Loucy (cell line): ENCODE measurements at regions not wholly inside any gene's neighbourhood (a gene's known extent, or its start where the extent isn't known, plus 50 kb on each side); places are given as distances from the start of the nearest gene placed in this dataset.

Source experiments
- H2AFZ ChIP-seq: fragments of 200-600 bp; sonication (generic); 2 replicates; pipeline ENCODE4 v1.6.0; 2016; ENCODE audit warnings: antibody characterized with exemption, mild to moderate bottlenecking, low read length, moderate library complexity
- H3F3A ChIP-seq: fragments of 200-600 bp; 2 replicates; pipeline ENCODE4 v1.6.0; 2016; ENCODE audit warnings: antibody characterized with exemption, low read depth, mild to moderate bottlenecking
- H3K27me3 ChIP-seq: fragments of 200-600 bp; sonication (generic); 2 replicates; pipeline ENCODE4 v1.6.1; 2014; ENCODE audit warnings: low read length, mild to moderate bottlenecking; ENCODE audit not compliant: insufficient read depth, poor library complexity, severe bottlenecking
- H3K36me3 ChIP-seq: fragments of 200-600 bp; sonication (generic); 2 replicates; pipeline ENCODE4 v1.6.1; 2016; ENCODE audit warnings: low read length; ENCODE audit not compliant: insufficient read depth
- H3K4me1 ChIP-seq: fragments of 200-600 bp; sonication (generic); 2 replicates; pipeline ENCODE4 v1.5.1; 2014; ENCODE audit warnings: low read length, mild to moderate bottlenecking; ENCODE audit not compliant: insufficient read depth, poor library complexity, severe bottlenecking
- H3K4me2 ChIP-seq: fragments of 200-600 bp; sonication (generic); 2 replicates; pipeline ENCODE4 v1.6.0; 2014; ENCODE audit warnings: antibody characterized with exemption, low read length, low read depth, mild to moderate bottlenecking; ENCODE audit not compliant: poor library complexity, severe bottlenecking
- H3K4me3 ChIP-seq: fragments of 200-600 bp; sonication (generic); 2 replicates; pipeline ENCODE4 v1.5.1; 2014; ENCODE audit warnings: low read length, mild to moderate bottlenecking, mixed read lengths; ENCODE audit not compliant: poor library complexity, severe bottlenecking
- H3K79me2 ChIP-seq: fragments of 200-600 bp; sonication (generic); 2 replicates; pipeline ENCODE4 v1.6.1; 2014; ENCODE audit warnings: low read length; ENCODE audit not compliant: insufficient read depth
- H3K9ac ChIP-seq: fragments of 200-600 bp; sonication (generic); 2 replicates; pipeline ENCODE4 v1.6.0; 2014; ENCODE audit warnings: mild to moderate bottlenecking, low read depth, low read length, moderate library complexity; ENCODE audit not compliant: poor library complexity, severe bottlenecking
- H3K9me2 ChIP-seq: fragments of 200-600 bp; sonication (generic); replicated peaks from 2 replicates; pipeline ENCODE4 v1.6.1; 2016; ENCODE audit warnings: low read depth, low read length, mixed read lengths
- H3K9me3 ChIP-seq: fragments of 200-600 bp; sonication (generic); 2 replicates; pipeline ENCODE4 v1.6.1; 2014; ENCODE audit warnings: mild to moderate bottlenecking, antibody characterized with exemption, low read length, low read depth; ENCODE audit not compliant: insufficient read depth
- H4K20me1 ChIP-seq: fragments of 200-600 bp; sonication (generic); 2 replicates; pipeline ENCODE4 v1.6.0; 2014; ENCODE audit warnings: antibody characterized with exemption, low read length, mild to moderate bottlenecking; ENCODE audit not compliant: insufficient read depth, poor library complexity, severe bottlenecking
- EZH2phosphoT487 ChIP-seq: fragments of 200-600 bp; IDR thresholded peaks from 2 replicates; pipeline ENCODE4 v1.6.1; 2018; ENCODE audit warnings: antibody characterized with exemption, mild to moderate bottlenecking, moderate library complexity, borderline replicate concordance
- TF ChIP-seq, protein P1 (sequence below): fragments of 200-600 bp; sonication (generic); conservative IDR thresholded peaks from 2 replicates; pipeline ENCODE4 v1.5.1; 2014; ENCODE audit warnings: mild to moderate bottlenecking, antibody characterized with exemption, low read length

DNA sequence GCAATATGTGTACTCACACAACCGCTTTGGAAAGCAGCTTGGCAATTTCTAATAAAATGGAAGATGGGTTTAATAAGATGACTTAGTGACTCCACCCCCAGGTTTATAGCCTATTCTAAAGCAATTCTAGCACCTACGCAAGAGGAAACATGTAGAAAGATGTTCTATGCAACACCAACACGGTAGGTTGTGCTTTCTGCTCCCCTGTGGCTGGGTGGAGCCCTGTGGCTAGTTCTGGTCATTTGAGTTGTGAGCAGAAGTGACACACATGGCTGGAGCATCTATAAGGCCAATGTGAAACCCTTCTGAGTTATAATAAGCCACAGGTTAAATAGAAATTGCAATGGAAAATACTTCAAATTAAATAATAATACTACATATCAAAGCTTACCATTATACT is 310.7 kb downstream of the CD83 start:
- TF ChIP-seq, protein P1, sequence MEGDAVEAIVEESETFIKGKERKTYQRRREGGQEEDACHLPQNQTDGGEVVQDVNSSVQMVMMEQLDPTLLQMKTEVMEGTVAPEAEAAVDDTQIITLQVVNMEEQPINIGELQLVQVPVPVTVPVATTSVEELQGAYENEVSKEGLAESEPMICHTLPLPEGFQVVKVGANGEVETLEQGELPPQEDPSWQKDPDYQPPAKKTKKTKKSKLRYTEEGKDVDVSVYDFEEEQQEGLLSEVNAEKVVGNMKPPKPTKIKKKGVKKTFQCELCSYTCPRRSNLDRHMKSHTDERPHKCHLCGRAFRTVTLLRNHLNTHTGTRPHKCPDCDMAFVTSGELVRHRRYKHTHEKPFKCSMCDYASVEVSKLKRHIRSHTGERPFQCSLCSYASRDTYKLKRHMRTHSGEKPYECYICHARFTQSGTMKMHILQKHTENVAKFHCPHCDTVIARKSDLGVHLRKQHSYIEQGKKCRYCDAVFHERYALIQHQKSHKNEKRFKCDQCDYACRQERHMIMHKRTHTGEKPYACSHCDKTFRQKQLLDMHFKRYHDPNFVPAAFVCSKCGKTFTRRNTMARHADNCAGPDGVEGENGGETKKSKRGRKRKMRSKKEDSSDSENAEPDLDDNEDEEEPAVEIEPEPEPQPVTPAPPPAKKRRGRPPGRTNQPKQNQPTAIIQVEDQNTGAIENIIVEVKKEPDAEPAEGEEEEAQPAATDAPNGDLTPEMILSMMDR = no peak
- TF ChIP-seq EZH2phosphoT487 = no peak
- H4K20me1 ChIP-seq = no peaks in the 10 kb centered on the region
- H3K4me3 ChIP-seq = no peak overlapping the region
- no peak overlapping the region for H2AFZ ChIP-seq
- no peaks in the 10 kb centered on the region for H3K9me2 ChIP-seq
- no peaks in the 10 kb centered on the region for H3K9me3 ChIP-seq
- H3K4me2 ChIP-seq = no peak overlapping the region
- H3K36me3 ChIP-seq = no peaks in the 10 kb centered on the region
- peaks cover 70% of the 10 kb centered on the region for H3K4me1 ChIP-seq
- no peaks in the 10 kb centered on the region for H3F3A ChIP-seq
- H3K9ac ChIP-seq = peak overlapping the region; percentile 4
- H3K79me2 ChIP-seq = no peaks in the 10 kb centered on the region
- no peaks in the 10 kb centered on the region for H3K27me3 ChIP-seq

DNA sequence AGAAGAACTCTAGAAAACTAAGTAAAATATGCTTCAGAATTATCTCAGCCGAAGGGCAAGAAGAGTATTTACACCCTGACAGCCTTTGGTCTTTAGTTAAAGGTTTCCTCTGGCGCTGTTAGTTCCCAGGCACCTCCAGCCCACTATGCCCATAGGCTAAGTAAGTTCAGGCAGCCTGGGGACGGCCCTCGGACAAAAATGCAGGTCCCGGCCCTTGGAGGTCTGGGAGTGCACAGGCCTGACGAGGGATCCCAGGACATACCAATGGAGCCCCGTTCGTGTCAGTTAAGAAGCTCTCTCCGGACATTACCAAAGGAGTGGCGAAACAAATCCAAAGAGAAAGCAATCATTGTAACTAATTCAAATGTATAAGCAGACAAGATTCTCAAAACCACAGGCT is 311.8 kb downstream of the CD83 start:
- Histone ChIP-seq H3K79me2 (no peaks in the 10 kb centered on the region), H3K27me3 (no peaks in the 10 kb centered on the region), H3K9me2 (no peaks in the 10 kb centered on the region), H3K36me3 (no peaks in the 10 kb centered on the region), H3F3A (no peaks in the 10 kb centered on the region), H3K4me2 (no peak overlapping the region), H3K9me3 (no peaks in the 10 kb centered on the region), H4K20me1 (no peaks in the 10 kb centered on the region), H3K4me1 (peaks cover 71% of the 10 kb centered on the region), H2AFZ (no peak overlapping the region), H3K4me3 (no peak overlapping the region), H3K9ac (peak overlapping the region; percentile 4)
- TF ChIP-seq, protein P1 = no peak
- TF ChIP-seq EZH2phosphoT487 = no peak

DNA sequence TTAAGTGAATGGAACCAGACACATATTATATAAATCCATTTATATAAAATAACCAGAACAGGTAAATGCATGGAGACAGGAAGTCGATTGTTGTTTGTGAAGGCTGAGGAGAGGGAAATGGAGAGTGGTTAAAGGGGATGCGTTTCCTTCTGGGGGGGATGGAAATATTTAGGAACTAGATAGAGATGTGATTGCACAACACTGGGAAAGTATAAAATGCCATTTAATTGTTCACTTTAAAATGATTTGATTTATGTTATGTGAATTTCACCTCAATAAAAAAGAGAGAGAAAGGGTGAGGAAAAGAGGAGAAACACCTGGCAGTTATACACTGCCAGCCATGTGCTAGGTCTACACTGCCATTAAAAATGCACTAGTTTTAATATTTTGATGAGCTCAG is 312.6 kb downstream of the CD83 start:
- no peaks in the 10 kb centered on the region for H3K9me3 ChIP-seq
- no peak overlapping the region for H3K4me2 ChIP-seq
- no peaks in the 10 kb centered on the region for H3K27me3 ChIP-seq
- no peak overlapping the region for H3K4me3 ChIP-seq
- no peak overlapping the region for H2AFZ ChIP-seq
- TF ChIP-seq EZH2phosphoT487 = no peak
- TF ChIP-seq, protein P1 = no peak
- H3K9me2 ChIP-seq = no peaks in the 10 kb centered on the region
- peak overlapping the region; percentile 4 for H3K9ac ChIP-seq
- H3F3A ChIP-seq = no peaks in the 10 kb centered on the region
- H3K79me2 ChIP-seq = no peaks in the 10 kb centered on the region
- H3K36me3 ChIP-seq = no peaks in the 10 kb centered on the region
- peaks cover 71% of the 10 kb centered on the region for H3K4me1 ChIP-seq
- no peaks in the 10 kb centered on the region for H4K20me1 ChIP-seq
